CD4-positive, alpha-beta T cell treated with Interleukin-10 for 1 hour (primary cell): ENCODE measurements at regions not wholly inside any gene's neighbourhood (a gene's known extent, or its start where the extent isn't known, plus 50 kb on each side); places are given as distances from the start of the nearest gene placed in this dataset.

Experiments
- DNase-seq: peaks from one replicate; pipeline ENCODE4 v3.0.0-alpha.2; 2020

DNA sequence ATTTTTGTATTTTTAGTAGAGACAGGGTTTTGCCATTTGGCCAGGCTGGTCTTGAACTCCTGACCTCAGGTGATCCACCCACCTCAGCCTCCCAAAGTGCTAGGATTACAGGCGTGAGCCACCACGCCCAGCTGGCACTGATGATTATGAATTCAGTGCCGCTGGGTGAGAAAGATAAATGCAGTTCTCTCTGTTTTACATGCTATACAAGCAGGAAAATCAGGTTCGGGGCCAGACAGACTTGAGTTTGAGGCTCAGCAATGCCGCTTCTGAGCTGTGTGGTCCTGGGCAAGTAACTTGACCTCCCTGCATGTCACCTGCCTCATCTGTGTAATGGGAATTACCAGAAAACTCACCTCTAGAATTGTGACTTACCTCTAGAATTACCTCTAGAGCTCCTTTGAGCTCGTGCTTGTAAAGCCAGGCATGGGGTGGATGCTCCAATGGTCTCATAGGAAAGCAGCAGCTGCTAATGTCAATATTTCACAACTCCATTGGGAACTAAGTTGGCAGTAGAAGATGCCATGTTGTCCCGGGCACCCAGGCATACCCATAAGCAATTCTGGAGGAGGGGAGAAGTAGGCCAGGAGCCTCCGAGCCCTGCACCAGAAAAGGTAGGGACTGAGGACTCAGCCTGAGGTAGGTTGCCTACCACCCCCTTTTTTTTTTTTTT, 119.8 kb upstream of the SLC25A33 start:
- no peak for DNase-seq

DNA sequence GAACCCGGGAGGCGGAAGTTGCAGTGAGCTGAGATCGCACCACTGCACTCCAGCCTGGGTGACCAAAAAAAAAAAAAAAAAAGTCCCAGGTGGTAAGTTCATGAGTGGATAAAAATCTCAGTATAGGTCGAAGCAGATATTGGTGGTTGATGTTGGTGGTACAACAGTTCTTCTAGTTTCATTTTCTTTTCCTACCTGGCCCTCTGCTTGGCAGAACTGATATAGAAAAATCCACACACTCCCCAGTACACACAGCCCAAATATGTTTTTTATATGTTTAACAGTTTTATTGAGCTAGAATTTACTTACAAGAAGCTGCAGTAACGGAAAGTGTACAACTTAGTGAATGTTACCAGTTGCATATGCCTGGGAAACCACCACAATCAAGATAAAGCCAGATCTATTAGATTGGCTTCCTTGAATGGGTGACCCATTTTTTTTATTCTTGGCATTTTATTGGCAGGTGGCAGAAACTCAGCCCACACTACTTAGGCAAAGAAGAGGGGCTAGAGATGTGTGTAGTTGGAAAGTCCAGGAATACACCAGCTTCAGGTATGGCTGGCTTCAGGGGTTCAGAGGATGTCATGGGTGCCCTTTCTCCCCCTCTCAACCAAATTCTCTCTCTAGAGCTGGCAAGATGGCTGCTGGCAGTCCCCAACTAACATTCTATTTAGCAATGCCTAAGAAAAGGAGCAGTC, 118.3 kb upstream of the SLC25A33 start:
- DNase-seq: peak; percentile 23

DNA sequence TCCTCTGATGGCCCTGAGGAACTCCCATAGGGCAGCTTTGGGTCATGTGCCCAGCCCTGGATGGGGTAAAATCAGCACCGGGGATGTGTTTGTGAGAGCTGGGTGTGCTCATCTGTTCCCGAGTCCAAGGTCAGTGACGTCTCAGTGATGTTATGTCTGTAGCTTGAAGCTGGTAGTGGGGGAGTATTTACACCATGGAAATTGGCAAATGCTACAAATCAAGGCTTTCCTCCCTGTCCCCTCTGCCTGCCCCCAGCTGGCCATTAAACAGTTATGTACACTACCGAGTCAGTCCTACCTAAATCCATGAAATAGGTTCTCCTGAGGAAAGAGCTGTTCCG, 117.8 kb upstream of the SLC25A33 start:
- no peak for DNase-seq

DNA sequence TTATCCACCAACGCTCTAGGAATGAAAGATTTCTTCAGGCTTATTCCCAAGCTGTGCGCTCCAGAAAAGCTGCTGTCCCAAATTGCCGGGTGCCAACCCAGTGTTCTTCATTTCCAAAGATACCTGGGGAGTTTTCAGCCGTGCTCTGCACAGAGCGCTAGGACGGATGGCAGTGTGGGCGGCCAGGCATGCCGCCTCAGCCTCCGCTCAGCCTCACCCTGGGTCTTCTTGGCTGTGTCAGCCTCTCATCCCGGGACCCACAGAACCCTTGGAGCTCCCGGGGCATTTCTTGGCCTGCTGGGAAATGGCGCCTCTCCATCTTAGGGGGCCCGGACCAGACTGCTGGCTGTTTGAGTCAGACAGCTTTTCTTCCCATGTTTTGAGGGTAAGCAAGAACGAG, 116.9 kb upstream of the SLC25A33 start:
- no peak for DNase-seq

DNA sequence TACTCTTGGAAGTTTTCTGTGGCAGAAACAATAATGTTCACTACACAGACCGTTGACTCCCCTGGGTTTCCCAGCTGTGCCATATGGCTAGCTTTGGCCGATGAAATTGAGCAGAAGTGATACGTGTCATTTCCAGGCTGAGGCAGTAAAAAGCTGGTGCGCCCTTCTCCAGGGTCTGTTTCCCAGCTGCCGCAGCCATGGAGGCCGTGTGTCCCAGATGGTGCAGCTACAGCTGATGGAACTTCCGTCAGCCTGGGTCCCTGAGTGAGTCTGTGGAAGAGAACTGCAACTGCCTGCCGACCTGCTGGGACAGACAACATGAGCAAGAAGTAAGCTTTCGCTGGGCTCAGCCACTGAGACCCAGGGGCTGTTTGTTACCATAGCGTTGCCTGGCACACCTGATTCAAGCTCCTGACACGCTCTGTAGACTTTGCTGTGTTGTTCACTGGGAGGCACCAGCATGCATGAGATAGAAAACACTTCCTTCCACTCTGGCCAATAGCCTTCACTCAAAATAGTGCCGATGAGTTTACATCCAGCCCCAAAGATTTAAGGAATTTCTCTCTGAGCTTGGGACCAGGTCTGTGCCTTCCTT, 116.3 kb upstream of the SLC25A33 start:
- DNase-seq: no peak

DNA sequence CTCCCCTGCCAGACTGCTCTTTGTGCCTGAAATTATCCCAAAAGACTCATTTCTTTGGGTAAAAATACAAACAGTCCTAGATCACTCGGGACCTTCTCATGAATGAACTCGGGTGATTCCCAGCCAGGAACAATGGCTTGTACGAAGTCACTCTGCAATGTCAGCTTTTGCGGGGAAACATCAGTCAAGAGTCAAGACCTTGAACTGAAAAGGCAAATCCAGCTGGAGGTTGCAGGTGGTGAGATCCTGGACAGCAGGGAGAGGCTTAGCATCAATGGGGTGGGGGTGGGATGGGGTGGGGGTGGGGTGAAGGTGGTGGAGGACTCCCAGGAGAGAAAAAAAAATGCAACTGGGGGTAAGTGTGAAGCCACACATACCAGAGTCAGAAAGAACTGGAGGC, 115.0 kb upstream of the SLC25A33 start:
- DNase-seq: no peak

DNA sequence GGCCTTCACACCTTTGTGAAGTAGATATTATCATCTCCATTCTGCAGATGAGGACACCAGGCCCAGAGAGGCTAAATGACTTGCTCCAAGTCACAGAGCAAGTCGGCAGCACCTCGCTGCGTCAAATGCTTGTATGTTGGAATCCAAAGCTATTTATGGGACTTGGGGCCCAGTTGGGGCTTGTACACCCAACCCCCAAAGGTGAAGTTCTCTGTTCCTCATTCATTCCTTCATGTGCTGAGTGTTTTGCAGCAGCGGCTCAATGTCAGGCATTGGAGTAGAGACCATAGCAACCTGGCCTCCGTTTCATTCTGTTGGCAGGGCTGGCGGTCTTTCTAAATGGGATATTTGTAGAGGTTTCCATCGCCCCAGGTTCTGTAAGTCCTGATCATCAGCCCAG, 113.4 kb upstream of the SLC25A33 start:
- peak; percentile 23 for DNase-seq

DNA sequence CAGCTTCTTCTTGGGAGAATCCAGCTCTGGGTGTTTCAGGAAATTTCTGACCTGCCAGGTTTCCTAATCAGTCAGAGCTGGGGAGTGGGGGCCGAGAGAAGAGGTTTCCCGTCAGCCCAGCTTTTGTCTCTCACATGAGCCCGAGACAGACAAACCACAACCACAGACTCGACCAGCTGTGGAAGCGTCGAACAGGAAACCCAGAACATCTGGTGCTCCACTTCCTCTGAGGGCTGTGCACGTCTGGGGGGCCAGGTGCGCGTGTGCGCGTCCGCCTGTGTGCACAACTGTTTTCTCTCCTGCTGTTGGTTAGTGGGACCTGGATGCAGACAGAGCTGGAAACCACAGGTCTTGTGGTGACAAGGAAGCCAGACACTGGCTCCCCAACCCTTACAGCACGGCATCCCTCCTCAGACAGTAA, 113.0 kb upstream of the SLC25A33 start:
- DNase-seq: peak; percentile 90

DNA sequence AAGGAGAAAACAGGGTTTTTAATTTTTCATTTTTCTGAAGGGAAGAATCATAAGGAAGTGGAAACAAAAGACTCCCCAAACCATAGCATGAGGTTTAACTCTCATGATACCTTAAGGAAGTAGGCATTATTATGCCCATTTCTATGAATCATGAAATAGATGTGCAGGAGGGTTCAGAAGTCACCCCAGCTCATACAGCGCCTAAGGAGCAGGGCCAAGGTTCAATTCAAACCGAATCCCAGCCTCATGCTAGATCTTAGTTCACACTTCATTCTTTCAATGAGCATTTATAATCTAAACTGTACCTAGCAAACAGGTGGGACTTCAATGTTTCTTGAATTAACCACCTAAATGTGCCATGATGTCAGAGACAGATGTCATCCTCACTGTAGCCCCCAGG, 111.9 kb upstream of the SLC25A33 start:
- no peak for DNase-seq

DNA sequence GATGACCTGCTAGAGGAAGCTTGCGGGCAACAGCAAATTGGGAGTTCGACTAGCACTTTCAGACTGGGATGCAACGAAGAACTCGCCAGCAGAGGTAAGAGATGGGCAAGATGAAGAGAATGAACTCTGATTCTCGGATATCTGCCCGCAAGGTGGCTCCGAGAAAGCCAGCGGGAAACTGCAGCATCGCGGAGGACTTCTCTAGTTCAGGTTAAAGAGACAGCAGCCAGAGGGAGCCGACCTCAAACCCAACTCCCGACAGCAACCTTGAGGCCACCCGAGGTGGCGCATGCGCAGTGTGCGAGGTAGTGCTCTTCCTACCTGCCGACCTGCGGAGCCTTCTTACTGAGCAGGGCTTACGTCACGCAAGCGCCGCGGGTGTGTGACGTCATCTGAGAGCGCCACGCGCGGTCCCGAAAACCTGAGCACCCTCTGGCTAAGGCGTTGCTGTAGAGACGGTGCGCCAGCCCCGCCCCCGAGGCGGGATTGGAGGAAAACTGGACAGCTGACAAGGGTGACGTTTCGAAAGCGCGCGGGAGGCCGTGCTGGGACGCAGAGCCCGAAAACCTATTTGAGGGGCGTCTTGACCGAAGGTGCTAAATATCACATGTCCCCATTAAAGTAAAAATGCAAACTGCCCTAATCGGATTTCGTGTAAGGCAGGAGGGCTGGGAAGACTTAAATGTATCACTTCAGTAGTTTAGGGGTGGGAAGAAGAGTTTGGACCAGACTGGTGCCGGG, 110.5 kb upstream of the SLC25A33 start:
- DNase-seq: peak; percentile 100

DNA sequence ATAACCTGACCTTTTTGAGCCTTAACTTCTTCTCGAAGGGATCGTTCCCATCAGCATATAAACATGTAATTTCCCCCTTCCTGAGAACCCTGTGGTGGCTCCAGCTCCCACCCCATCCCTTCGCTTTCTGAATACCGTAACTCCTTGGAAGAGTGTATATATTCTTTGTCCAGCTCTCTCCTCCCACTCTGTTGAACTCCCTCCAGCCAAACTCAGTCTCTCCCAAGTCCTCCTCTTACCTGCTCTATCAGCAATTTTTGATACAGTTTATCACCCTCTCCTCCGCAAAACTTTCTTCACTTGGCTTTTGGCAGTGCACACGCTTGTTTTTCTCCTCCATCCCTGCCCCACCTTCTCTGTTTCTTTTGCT, 109.9 kb upstream of the SLC25A33 start:
- no peak for DNase-seq

DNA sequence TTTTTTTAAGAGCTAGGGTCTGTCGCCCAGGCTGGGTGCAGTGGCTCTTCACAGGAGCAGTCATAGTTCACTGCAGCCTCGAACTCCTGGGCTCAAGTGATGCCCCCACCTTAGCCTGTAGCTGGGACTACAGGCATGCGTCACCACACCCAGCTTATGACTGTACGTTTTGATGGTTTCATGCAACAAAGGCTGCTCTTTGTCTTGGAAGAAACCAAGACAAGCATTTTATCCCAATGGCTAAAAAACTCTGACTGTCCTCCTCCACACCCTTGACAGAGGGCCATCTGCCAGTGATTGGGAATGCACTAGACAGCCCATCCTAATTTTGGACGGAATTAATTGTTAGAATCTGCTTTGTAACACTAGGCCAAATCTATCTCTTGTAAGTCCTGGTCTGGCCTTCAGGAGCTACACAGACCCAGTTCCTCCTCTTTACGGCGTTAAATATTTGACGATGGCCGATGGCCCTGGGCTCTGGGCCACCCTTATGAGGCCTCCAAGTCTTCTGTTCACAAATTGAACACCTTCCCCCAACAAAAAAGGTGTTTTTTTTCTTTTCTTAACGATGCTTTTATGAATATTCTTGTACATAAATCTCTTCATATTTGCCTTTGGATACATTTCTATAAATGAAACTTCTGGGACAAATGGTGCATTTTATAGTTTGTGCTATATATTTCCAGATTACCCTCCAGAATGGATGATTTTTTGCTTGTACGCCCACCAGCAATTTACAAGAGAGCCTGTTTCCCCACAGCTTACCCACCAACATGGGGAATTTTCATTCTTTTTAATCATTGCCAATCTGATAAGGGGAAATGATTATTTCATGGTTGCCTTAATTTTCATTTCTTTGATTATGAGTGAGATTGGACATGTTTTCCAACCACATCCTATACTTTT, 104.8 kb upstream of the SLC25A33 start:
- no peak for DNase-seq

DNA sequence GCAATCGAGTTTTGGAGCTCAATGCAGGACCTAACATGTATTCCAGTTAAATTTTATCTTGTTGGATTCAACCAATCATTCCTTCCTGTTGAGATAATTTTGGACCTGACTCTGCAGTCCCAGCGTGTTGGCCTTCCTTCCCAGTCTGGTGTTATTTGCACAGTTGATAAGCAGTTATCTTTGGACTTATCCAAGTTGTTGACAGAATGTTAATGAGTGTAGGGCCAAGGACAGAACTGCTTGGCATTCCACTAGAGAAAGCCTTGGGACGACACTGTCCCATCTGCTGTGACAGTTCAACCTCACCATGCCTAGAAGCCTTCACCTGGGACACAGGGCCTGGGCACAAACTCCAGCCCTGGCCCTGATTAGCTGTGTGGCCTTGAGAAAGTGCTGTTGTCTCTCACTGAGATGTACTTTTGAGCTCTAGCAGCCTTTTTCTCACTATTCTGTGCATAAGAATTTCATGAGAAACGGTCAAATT, 104.1 kb upstream of the SLC25A33 start:
- DNase-seq: no peak

DNA sequence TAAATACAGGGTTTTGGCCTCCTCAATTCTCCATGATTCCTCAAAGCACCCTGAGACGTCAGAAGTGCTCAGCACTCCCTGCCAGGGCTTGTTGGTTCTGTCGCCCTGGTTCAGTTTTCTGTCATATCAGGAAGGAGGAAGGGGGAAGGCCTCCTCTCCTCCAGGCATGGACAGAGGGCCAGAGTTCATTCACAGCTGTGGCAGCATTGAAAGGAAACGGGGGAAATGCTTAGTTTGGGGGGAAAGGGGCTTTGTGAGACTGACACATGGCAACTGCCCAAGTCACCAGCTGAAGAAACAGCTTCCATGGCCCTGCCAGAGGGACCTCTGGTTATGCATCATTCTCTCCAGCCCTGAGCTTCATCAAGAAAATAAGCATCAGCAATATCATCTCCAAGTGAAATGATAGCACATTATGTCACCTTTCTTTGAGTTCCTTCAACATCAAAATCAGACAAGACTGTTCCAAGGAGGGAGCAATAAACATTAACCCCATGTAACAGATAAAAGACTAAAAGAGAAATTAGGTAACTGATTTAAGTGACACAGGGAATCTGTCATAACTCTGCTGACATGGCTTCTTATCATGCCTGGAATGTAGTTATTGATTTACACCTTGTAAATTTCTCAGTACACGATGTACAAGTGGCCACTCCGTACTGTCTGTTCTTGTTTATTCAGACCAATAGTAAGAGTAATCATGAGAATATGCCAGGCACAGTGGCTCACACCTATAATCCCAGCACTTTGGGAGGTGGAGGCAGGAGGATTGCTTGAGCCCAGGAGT, 103.2 kb upstream of the SLC25A33 start:
- DNase-seq: no peak

DNA sequence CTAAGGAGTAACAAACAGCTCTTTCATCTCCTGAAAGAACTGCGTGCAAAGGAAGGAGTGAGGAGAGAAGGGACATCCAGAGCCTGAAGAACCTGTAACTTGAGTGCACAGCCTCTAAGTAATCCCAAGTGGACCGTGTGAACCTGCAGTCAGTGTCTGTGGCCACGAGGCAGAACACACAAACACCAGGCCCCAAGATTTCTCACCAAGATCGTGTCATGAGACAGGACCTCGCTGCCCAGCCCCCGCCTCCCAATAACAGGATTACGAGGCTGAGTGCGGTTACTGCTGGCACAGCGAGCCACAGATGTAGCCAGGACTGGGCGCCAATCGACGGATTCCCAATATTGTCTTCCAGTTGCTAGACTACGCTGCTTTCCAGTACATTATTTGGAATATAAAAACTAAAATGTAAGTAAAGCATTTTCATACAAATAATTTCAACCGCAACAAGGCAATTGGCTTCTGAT, 101.3 kb upstream of the SLC25A33 start:
- DNase-seq: no peak

DNA sequence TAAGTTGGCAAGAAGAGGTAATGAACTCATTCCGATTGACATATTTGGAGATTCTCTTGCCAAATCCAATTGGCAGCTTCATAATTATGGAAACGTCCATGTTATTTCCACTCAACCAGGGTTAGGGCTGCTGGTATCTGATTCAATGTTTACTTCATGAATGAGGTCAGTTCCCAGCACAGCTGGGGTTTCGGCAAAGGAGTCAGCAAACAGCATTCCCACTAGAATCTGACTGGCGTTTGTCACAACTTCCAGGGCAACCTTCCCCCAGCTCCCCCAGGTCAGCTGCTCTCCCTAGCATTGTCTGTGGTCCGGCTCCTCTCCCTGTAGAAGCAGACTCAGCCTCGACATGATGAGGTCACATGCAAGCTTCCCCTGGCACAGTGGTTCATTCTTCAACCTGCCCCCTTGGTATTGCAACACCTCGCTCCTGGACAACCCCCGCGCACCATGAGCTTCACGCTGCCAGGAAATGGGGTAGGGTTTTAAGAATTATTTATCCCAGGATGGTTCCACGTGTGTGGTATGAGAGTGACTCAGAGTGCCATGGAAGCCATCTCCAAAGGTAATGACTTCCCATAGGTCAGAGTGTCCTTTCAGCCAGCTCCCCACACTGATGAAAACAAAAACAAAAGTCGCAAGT, 100.7 kb upstream of the SLC25A33 start:
- DNase-seq: no peak

DNA sequence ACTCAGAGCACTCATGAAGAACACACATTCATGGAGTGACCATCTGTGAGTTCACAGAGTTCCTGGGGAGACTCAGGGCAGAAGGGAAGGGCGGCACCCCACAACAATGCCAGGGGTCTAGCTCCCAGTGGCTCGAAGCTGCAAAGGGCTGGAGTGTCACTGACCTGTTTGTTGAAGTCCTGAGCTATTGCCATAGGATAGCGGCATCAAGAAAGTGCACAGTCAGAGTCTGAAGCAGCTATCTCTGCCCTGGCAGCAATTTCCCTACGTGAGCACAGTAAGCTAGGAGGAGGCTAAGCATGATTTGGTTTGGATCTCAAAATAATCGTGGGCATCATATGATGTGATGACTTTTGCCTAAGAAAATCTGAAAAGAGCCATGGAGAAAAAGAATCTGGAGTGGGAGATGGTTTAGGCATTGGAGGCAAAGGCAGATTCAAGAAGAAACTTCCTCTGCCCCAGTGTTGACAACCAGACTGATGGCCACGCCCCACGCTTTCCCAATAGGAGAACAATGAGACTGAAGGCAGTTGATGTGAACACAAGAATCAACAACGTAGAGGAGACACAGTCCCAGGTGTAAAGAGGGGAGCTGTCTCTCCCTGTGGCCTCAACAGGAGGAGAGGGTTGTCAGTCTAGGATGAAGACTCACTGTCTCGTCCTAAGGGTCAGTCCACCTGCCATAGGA, 100.0 kb upstream of the SLC25A33 start:
- DNase-seq: no peak

DNA sequence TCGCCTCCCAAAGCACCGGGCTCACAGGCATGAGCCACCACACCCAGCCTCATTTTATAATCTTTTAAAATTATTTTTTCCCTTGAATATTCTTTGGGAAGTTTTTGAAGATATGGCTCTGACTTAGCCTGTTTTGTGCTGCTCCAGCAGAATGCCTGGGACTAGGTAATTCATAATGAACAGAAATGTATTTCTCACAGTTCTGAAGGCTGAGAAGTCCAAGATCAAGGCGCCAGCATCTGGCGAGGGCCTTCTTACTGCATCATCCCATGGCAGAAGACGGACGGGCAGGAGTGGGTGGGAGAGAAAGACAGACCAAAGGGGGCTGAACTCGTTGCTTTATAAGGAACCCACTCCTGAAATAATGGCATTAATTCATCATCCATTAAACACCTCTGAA, 99.0 kb upstream of the SLC25A33 start:
- no peak for DNase-seq

DNA sequence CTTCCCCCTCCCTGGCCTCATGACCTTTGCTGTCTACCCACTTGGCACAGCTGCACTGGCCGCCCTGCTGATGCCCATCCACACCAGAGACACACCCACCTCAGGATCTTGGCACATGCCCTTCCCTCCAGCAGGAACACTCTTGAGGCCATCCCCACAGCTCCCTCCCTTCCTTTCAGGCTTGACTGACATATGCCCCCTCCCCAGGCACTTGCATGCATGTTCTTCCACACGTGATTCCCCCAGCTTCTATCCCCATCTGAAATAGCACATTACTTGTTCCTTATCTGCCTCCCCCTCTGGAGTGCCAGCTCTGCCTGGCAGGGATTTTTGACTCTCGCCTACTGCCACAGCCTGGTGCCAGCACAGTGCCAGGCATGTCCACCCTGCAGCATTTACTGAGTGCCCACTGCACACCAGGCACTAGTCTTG, 98.5 kb upstream of the SLC25A33 start:
- no peak for DNase-seq

DNA sequence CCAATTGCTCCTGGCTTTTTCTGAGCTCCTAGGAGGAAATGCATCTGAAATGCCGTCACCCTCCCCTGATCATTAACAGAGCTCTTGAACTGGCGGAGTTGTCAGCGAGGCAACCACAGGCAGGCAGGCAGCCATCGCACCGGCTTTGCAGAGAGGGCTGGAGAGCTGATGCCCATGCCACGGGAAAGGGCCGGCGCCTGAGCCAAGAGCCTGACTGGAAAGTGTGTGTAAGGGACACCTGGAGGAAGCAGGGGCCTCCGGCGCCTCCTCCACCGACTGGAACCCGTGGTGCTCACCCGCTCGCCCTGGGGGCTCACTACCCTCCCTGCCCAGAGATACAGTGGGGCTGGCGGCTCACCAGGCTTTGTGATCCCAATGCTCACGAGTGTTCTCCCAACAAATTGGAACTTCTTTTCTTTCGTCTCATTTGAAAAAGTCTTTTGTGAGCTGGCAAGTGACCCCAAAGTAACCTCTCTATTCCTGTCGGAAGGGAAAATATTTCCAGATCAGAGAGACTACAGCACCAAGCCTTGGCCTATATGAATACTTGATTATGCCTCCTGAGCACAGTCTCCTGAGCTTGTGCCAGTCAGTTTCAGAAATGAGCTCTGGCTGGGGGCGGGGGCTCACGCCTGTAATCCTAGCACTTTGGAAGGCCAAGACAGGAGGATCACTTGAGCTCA, 97.7 kb upstream of the SLC25A33 start:
- DNase-seq: no peak
